Fibroblast of mammary gland (primary cell): ENCODE measurements at regions not wholly inside any gene's neighbourhood (a gene's known extent, or its start where the extent isn't known, plus 50 kb on each side); places are given as distances from the start of the nearest gene placed in this dataset.

Experiments used
- DNase-seq: peaks from one replicate; pipeline ENCODE4 v3.0.0-alpha.2; 2010; ENCODE audit warnings: low read depth
- H3K4me3 ChIP-seq: 2 replicates; pipeline ENCODE4 v1.5.1; 2011; ENCODE audit warnings: low read depth, mild to moderate bottlenecking, low read length, moderate library complexity; ENCODE audit not compliant: control insufficient read depth
- CTCF ChIP-seq: conservative IDR thresholded peaks from 2 replicates; pipeline ENCODE4 v1.5.1; 2011; ENCODE audit warnings: low read depth, low read length, inconsistent platforms; ENCODE audit not compliant: control insufficient read depth, insufficient read depth

- DNase-seq: no peak
- no peak for TF ChIP-seq CTCF
- no peak overlapping the region for H3K4me3 ChIP-seq
Measured at GRCh38 chr4:3818371-3818770, 52.2 kb downstream of the ADRA2C start.

GRCh38 chr4:3819210-3819919, 53.2 kb downstream of the ADRA2C start:
- no peak for DNase-seq
- H3K4me3 ChIP-seq: no peak overlapping the region
- TF ChIP-seq CTCF: no peak

- H3K4me3 ChIP-seq: no peak overlapping the region
- no peak for TF ChIP-seq CTCF
- no peak for DNase-seq
Measured at GRCh38 chr4:3820016-3820805, 54.0 kb downstream of the ADRA2C start.

GRCh38 chr4:3820806-3821579, 54.8 kb downstream of the ADRA2C start:
- no peak for DNase-seq
- no peak overlapping the region for H3K4me3 ChIP-seq
- TF ChIP-seq CTCF: no peak

GRCh38 chr4:3821580-3822229, 55.5 kb downstream of the ADRA2C start:
- no peak overlapping the region for H3K4me3 ChIP-seq
- no peak for TF ChIP-seq CTCF
- DNase-seq: no peak

GRCh38 chr4:3822230-3822947, 56.2 kb downstream of the ADRA2C start:
- DNase-seq: no peak
- TF ChIP-seq CTCF: no peak
- H3K4me3 ChIP-seq: no peak overlapping the region
